Medulla oblongata (tissue), 1 donor: ENCODE measurements at regions not wholly inside any gene's neighbourhood (a gene's known extent, or its start where the extent isn't known, plus 50 kb on each side); places are given as distances from the start of the nearest gene placed in this dataset.

Experiments used
- DNase-seq: peaks from one replicate; pipeline ENCODE4 v3.0.0-alpha.2; 2015; ENCODE audit errors: extremely low spot score

DNA sequence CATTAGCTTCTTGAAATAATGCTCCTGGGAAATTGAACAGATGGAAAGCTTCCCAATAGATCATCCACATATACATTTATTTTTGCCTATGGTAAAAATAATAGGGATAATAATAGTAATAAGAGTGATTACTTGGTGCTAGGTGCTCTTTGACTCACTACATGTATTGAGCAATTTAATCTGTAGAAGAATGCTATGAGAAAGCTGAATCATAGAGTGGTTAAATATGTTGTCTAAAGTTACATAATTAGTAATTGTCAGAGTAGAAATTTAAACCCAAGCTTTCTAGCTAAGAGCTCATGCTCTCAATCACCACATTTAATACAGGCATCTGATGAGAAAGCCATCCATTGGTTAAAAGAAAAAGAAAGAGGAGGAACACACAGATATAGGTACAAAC is 590.5 kb upstream of the SLC8A1 start:
- DNase-seq = no peak

DNA sequence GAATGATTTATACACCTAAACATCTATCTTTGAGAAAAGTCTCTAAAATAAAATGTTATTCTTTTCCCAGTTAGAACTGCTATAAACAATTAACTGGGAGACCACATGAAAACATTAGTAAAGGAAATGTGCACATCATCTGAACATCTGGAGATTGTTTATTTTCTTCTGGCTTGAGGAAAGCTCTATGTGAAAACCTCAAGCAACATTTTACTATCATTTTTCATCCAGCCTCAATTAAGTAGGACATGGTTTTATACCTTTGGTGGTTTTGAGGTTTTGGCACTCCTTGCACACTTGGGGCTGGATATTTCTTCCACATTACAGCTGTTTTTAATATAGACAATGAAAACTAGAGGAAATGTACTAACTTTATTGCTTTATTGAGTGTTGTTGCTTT is 609.5 kb upstream of the SLC8A1 start:
- DNase-seq = no peak

DNA sequence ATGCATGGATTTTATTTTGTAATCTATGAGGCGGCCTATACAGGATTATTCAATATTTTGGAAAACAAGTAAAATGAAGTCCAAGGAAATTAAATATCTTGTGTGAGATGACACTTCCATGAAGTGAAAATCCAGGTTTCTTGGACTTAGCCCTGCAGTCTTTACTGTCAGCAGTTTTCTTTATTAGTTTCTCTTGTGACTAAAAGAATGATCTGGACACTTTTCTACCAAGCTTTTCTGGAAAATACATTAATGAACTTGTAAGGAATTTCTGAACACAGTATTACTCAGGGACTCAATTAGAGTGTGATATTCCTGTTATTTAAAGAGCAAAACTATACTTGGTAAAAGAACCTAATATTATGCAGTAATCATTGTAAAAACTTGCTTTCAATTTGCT is 610.4 kb upstream of the SLC8A1 start:
- DNase-seq = no peak

DNA sequence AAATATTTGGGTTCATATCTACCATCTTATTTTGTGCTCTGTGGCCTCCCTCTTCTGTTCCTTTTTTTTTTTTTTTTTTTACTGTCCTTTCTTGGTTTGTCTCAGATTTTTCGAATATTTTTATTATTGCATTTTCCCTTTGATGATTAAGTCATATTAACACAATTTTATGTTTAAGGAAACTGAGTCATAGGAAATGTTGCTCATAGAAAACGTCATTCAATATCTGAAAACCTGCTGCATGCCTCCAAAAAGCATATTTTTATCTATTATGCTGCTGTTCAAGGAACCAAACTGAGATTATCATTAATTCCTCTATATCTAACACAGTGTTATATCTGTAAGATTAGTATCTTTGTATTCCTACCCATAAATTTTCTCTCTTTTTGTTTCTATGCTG is 614.3 kb upstream of the SLC8A1 start:
- no peak for DNase-seq

DNA sequence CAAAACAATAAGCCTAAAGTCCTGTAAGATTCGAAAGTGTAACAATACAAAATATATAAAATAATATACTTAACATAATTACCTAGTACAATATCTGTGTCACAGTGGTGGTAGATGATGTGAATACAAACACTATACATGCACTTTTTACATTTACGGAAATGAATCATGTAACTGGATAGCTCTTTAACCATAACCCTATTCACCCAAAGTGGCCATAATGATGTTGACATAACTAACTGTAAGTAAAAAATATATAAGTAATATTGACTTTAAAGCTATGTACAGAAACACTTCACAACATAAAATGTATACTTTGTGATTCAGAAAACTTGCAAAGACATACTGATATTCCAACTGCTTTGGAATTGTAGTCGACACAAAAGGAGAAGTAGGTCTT is 616.9 kb upstream of the SLC8A1 start:
- no peak for DNase-seq

DNA sequence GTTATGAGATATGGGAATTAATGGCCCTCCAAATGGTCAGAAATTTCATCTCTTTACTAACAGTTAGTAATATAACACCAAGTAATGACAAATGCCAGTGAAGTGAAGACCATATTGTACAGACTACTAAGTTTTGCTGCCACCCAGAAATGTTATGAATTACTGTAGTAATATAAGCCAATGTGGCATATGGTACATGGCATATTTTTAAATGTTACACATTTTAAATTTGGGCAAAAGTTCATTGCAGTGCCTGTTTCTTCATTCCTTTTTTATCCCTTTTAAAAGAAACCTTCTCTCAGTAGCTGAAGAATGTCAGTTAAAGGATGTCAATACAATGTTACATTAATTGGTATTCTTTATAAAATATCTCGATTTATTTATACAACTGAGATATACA is 626.5 kb upstream of the SLC8A1 start:
- no peak for DNase-seq

DNA sequence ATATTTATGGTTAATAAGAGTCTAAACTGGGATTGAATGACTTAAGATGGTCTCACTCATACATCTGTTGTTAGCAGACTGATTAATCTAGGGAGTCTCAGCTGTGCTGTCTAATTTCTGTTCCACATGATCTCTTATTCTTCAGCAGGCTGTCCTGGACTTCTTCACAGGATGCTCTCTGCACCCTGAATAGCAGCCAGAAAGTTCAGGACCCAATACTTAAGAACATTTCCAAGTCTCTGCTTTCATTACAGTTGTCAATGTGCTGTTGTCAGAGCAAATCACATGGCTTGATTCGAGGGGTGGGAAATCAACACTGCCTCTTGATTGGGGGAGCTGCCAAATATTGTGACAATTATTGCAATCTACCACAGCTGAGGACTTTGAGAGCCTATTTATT is 627.1 kb upstream of the SLC8A1 start:
- no peak for DNase-seq

DNA sequence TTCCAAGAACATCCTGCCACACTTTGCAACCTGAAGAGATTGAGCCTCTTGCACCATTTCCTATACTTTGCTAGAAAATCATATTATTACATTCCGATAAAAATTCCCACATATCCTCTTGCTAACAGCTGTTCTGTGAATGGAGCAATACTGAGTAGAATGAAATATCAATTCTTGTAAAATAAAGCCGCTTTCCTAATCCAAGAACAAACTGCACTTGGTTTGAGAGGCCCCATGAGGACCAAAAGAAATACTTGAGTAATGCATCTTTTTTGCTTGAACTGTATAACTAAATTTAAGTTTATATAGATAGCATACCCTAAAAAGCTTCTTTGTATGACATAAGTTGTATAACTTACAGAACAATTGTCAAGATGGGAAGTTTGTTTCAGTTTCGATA is 632.4 kb upstream of the SLC8A1 start:
- no peak for DNase-seq

DNA sequence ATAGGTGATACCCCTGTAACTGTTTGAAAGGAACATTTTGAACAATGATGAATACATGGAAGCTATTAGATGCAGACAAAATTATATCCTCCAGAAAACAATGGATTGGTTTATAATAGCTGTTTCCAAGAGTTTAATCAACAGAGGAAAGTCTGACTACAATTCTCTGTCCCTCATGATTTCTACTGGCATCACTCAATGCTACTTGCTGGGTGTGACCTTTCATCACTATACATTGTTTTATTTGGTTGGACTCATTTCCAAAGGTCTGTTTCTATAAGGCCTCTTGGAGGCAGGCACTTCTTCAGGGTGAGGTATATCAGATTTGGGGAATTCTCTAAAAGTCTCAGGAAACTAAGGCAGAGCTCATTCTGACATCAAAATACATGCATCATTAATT is 636.1 kb upstream of the SLC8A1 start:
- DNase-seq = no peak

DNA sequence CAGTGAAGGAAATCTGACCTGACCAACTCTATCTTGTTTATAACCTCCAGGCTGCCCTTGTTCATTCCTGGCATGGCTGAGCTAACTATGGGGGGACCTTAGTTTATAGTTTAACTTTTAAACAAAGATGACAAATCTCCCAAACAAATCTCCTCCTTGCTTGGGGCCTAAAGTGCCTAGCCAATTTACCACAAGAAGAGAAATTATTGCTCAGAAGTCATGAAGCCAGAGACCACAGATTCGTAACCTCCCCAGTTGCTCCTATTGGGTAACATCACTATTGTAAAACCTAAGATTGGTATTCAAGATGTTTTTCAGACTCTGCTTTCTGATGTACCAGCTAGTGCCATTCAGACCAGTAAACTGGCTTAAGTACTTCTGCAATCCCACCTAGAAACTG is 649.4 kb upstream of the SLC8A1 start:
- no peak for DNase-seq

DNA sequence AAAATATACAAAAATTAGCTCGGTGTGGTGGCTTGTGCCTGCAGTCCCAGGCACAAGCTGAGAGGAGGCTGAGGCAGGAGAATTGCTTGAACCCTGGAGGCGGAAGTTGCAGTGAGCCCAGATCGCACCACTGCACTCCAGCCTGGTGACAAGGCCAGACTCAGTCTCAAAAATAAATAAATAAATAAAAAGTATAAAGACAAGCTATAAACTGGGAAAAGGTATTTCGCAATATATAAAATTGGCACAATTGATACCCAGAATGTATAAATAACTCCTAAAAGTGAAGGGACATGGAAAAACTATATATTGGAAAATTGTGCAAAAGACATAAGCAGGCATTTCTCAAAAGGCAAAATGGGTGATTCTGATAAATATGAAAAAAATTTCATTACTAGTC is 657.9 kb upstream of the SLC8A1 start:
- no peak for DNase-seq

DNA sequence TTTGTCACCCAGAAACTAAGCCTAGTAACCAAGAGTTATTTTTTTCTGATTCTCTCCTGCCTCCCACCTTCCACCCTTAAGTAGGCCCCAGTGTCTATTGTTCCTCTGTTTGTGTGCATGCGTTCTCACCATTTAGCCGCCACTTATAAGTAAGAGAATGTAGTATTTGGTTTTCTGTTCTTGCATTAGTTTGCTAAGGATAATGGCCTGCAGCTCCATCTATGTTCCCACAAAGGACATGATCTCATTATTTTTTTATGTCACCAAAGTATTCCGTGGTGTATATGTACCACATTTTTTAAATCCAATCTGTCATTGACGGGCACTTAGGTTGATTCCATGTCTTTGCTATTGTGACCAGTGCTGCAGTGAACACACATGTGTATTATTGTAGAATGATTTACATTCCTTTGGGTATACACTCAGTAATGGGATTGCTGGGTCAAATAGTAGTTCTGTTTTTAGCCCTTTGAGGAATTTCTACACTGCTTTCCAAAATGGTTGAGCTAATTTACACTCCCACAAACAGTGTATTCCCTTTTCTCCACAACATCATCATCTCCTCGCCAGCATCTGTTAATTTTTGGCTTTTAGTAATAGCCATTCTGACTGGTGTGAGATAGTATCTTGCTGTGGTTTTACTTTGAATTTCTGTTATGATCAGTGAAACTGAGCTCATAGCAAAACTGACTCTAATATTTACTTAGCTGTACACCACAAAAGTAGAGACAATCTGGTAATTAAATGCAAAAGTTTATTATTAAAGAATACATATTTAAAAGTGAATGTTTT is 660.1 kb upstream of the SLC8A1 start:
- DNase-seq = no peak

DNA sequence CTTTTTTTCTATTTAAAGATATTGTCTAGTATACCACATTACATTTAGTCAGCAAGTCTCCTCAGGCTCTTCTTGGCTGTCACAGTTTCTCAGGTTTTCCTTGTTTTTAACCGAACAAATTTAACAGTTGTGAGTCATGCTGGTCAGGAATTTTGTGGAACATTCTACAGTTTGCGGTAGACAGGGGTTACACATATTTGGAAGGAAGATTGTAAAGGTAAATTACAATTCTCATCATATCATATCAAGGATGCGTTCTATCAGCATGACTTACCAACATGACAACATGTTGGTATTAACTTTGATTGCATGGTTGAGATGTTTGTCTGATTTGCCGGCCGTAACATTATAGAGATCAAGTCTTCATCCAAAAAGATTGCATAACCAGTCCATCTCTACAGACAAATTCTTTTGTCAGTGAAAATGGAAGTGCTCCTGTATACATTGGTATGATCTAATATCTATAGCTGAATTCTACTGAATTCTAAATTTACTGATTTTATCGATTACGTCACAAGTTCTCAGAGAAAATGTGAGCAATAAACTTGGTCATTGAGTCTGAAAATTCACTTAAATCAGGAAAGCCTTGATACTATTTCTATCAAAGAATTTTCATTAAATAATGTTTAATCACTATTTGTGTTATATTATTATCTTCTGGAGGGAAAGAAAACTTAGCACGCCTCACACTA is 664.4 kb upstream of the SLC8A1 start:
- no peak for DNase-seq

DNA sequence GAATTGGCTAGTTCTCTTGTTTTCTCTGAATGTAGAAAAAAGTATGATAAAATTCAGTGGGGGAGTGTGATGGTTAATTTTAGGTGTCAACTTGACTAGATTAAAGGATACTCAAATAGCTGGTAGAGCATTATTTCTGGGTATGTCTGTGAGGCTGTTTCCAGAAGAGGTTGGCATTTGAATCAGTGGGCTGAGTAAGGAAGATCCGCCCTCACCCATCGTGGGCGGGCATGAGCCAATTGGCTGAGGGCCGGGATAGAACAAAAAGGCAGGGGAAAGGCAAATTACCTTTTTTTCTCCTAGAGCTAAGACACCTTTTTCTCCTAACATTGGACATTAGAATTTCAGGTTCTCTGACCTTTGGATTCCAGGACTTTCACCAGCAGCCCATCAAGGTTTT is 667.6 kb upstream of the SLC8A1 start:
- DNase-seq = no peak

DNA sequence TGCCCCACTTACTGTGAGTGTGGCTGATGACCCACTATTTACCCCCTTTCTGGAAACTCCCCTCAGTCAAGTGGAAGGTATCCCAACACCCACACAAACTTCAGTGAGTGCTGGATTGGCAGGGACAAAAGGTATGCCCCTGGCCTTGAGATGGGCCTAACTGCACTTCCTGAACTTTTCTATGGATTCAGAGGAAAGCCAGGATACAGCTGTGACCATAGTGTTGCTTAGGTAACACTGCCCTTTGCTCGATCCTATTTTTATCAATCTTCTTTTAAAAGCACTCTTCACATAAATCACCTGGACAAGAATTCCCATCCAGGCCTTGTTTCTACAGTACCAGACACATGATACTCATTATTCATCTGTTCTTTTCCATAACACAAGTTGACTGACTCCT is 671.5 kb upstream of the SLC8A1 start:
- no peak for DNase-seq

DNA sequence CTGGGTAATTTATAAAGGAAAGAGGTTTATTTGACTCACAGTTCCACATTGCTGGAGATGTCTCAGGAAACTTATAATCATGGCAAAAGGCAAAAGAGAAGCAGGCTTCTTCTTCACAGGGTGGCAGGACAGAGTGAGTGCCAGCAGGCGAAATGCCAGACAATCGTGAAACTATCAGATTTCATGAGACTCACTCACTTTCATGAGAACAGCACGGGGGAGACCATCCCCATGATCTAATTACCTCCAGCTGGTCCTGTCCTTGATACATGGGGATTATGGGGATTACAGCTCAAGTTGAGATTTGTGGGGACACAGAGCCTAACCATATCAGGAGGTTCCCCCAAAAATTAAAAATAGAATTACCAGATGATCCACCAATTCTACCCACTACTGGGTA is 675.5 kb upstream of the SLC8A1 start:
- DNase-seq = no peak

DNA sequence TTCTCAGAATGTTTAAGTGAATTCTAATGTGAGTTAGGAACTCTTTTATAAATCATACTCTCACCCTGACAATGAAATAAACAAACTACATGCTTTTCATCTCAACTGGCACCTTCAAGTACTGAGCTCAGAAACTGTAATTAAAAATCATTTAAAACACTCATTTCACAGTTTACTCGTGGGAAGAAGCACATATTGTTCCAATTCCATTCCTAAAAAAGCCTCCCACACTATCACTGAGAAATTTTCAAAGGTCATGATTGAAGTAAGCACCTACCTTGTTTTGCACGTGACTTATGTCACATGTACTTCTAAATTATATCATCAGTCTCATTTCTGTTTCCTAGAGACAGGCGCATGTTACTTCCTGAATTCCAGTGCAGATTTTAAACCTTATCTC is 678.1 kb upstream of the SLC8A1 start:
- DNase-seq = no peak

DNA sequence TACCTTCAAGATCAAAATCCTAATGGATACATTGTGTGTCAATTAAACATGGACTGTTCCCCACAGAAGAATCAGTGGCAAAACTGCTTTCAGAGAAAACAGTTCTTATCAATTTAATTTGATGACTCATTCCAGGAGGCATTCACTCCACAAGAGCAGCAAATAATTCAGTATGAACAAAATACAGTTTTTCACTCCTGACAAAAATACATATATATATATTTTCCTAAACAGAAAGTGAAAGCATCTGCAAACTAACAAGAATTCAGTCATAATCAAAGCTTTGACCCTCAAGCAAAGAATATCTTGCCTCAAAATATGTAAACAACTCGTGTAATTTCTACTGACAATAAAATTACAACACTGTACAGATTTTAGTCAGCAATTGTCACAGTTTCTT is 685.1 kb upstream of the SLC8A1 start:
- no peak for DNase-seq

DNA sequence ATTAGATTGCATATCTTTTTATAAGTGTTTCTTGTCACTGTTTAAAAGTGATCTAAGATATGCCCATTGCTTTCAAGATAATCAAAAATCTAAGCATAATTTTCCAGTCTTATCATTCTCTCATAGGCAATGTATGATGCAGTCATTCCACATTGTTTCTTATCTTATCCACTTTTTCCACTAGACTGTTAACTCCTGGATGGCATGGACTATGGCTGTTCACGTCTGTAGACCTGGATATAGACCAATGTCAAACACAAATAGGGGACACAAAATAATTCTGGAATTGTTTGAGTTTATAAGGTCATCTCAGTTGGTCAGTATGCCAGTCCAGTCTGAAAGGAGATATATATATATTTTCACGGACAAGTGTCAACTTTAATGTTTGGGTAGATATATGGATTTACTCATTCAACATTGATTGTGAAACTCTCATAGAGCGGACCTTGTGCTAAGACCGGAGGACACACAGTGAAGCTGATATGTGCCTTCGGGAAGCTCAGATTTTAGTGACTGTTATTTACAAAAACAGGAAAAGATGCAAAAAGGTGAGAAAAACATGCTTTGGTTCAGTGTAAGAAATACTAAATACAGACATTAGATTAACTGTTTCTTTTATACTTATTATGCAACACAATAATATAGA is 689.4 kb upstream of the SLC8A1 start:
- no peak for DNase-seq

DNA sequence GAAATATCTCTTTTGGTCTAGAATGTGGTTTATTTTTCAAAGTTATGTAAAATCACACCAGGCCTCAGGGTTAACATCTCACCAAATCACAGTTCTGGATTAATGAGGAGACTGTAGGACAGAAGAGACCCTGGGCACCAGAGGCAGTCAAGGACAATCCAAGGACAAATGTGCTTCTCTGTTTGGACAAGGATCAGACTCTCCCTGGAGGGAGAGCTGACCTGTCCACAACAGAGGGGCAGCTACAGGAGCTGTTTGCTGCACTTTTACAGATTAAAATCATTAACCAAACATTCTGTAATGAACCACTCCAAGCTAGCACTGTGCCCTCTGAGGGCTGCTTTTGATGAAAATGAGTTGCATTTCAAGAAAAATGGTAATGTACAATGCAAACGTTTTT is 690.6 kb upstream of the SLC8A1 start:
- no peak for DNase-seq

DNA sequence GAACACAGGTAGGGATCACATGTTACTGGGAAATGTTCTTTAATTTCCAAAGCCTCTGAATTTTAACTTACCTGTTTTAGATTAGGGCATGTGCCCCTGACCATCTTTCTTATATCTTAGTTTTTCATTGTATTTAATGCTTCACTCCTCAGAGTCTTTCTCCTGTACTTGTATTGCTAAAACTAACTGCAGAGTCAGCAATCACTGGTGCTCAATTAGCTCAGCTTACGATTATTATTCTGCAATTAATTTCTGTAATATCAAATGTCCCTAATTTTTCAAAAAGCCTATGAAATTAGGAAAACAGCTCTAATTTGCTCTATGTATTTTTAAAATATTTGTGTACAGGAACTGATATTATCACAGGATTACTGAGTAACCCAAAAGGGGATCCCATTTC is 693.2 kb upstream of the SLC8A1 start:
- no peak for DNase-seq

DNA sequence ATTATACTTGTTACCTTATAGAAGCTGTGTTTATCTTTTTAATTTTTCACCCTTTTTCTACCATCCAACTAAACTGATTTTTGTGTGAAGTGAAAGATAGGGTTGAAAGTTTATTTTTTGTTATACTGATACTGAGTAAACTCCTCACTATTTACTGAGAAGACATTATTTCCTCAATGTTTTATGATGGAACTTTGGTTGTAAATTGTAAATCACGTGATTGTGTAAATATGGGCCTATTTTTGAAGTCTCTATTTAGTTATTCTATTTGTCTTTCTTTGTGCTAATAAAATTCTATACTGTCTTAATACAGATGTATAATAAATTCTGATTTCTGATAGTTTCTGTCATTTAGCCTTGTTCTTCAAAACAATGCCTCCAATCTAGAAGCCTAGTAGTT is 697.2 kb upstream of the SLC8A1 start:
- no peak for DNase-seq

DNA sequence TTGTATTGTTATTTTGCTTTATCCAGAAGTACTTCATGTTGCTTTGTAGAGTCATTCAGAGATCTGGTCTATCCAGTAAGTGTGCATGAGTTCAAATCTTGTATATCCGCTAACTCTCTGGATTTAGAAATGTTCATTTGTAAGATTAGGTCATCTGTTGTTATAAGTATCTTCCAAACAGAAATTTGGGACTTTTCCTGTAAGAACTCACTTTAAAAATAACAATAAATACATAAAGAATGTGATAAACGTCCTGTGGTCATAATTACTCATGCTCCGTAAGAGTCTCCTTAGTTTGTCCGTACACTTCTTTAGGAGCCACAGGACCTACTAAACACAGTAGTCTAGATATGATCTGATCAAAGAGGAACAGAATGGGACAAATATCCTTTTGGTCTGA is 699.9 kb upstream of the SLC8A1 start:
- no peak for DNase-seq
